ENCODE measurements at regions not wholly inside any gene's neighbourhood (a gene's known extent, or its start where the extent isn't known, plus 50 kb on each side); places are given as distances from the start of the nearest gene placed in this dataset.
"Not testable (repeated sequence)": the region's sequence is repeated elsewhere in the genome, so short reads cannot be mapped to it uniquely, and the experiment has no call there.

DNA sequence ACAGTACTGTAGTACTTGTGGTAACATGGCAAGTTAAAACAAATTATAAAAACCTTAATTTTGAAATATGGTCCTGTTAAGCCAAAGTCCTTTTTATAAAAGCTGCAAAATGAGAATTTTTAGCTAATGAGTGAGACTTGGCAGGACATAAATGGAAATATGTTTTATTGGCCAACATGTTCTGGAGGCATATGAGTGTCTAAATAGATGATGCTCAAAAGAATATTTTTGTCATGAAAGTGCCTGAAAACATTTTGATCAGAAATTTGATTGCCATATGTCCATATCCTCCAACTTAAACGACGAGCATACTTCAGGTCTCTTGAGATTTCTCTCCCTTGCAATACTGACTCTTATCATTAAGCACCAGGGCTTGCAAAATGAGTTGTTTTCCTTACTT lies 972.6 kb downstream of the TMTC2 start:
- DNase-seq: no peak

DNA sequence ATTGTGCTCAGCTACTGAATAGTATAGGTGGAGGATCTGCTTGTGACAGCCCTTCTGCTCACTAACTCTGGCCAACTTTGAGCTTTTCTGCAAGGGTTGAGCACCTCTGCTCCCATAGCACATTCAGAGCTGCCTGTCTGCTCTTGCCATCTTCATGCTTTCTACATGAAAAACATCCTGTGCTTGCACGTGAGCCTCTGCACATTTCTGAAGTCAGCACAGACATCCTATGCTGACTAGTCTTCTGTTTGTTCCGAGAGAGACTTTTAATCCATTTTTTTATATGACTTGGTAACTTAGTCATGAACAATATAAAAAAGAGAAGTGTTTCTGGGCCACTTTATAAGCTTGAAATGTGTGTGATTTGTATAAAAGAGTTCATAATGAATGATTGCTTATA lies 969.3 kb downstream of the TMTC2 start:
- DNase-seq: no peak

DNA sequence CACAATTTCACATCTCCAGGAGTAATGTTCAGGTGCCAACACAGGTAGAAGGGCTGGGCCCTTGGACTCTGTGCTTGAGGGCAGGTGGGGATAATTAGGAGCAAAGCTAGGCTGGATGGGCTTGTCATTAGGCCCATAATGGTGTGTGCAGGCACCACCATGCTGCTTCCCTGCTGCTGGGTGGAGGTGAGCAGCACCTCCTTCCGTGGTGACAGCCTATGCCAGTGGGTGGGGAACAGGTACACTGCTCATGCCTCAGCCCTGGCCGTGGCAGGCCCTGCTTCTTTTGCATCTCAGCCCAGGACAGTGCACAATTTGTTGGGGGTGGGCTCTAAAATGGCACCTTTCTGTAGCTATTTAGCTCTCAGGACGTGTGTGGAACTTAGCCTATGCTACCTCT lies 955.5 kb downstream of the TMTC2 start:
- no peak for DNase-seq

DNA sequence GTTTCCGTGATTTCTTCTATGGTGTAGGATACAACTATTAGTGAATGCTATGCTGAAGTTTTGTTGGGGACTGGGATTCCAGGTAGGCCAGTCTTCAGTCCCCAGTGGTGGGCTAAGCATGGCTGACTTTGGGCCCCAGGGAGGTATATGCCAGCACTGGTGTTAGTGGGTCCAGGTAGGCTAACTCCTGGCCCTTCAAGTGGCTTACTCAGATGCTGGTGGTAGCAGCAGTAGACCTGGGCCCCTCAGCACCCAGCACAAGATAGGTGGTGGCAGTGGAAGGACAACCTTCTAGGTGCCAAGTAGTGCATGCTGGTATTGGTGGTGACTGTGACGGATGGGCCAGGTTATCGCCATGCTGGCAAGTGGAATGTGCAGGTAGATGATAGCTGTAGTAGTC lies 955.1 kb downstream of the TMTC2 start:
- no peak for DNase-seq

DNA sequence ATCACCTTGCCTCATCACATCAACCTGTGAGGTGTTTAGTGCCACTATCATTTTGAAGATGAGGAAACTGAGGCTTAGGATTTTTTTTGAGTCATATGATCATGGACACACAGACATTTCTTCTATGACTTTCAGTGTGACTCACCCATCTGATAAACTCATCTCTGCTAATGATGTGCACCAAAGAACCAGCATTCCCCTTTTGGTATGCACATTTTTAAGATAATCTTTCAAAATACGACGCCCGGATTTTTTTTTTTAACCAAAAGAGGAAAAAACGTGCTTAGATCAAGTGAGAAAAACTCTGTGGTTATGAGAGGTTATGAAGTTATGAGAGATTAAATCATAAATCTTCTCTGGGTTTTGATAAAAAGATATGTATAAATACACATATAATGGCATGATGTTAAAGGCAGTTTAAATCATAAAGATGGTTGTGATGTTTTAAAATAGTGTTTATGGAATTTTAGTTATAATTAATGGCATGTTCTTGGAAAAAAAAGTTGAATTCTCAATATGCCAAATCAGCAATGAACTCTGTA lies 948.1 kb downstream of the TMTC2 start:
- no peak for DNase-seq

DNA sequence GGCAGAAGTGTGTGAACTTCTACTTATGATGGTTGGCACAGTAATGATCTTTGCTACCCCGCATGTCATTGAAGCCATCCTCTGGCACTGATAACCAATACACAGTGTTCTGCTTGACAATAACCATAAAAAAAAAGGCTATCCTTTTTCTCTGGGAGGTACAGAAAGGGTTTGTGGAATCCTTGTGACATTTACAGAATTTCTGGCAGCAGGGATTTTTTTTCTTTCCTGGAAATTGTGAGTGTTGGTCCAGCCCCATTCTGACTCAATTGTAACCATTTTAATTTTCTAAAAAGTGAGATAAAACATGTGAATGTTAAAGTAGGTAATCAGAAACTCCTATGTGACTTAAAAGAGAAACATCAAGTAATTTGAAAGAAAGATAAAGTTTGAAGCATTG lies 943.8 kb downstream of the TMTC2 start:
- DNase-seq: no peak

DNA sequence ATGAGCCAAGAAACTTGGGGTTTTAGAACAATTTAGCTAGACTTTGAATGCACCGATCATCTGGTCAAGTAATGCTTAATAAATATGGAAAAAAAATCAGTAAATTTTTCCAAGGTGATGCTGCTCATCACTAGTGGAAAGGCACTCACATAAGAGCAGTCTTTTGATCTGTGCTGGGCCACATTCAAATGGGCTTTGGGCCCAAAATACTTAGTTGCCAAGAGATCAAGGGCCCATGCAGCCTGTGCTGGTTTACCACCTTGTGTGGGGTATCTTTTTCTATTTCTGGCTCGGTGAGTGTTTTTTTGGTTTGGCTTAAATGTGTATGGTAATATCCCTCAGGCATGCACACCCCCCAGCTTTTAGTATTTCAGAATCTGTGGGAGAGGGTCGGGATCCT lies 943.2 kb downstream of the TMTC2 start:
- no peak for DNase-seq

DNA sequence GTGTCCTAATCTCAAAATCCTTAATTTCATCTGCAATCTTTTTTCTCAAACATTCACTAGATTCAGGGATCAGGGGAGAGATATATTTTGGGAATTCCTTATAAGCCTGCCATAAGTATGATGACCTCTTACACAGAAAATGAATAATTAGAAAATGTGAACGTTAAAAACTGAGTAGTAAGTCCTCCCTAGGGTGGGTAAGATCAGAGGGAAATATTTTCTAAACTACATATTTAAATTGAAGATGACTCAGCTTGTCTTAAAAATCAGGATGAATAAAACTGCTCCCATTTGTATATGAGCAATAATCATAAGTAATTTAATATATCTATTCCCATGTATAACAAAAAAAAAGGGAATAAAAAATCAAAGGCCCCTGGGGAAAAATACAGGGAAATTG lies 935.5 kb downstream of the TMTC2 start:
- no peak for DNase-seq

DNA sequence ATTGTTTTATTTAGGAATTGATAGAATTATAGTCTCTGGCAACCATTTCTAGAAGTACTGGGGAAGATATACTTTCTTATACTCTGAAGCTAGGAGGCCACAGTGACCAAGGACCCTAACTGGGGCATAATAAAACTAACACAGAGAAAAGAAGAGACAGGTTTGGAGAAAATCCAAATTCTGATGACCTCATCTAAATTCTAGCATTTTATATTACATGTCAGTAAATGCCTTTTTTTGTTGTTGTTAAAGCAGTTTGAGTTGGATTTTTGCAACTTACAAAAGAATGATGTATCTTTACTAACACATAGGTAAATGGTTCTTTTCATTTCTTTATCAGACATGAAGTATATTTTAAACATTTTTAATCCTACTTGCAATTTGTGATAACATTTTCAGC lies 933.3 kb downstream of the TMTC2 start:
- DNase-seq: no peak

DNA sequence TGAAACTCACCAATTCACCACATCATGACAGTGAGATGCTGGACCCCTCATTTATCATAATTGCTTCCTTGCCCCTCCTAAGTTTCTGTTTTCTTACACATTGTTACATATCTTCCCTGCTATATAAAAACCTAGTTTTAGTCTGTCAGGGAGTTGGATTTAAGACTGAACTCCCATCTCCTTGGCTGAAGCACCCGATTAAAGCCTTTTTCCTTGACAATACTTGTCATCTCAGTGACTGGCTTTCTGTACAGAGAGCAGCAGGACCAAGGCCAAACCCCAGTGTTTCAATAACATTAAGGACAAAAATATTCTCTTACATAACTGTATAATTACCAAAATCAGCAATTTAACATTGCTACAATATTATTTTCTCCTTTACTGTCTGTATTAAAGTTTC lies 928.4 kb downstream of the TMTC2 start:
- no peak for DNase-seq

DNA sequence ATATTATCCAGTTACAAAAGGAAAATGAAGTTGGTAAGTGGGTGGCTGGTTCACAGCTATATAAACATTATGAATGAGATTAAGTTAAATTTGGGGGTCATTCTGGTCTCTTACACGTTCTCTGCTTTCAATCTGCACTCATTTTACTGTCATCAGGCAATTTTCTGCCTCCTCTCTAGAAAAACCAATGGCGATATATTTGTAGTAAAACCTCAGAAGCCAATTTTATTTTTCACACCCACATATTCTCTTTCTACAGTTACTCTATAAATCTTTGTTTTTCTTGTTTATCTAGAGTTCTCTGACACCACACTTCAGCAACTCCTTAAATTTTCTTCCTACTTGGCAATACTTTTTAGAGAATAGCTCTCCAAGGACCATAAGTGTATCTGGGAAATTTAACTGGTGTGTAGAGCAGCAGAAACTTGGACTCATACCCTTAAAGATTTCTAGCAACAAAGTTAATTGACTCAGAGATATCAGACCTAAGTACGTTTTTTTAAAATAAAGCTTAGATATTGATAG lies 926.9 kb downstream of the TMTC2 start:
- no peak for DNase-seq

DNA sequence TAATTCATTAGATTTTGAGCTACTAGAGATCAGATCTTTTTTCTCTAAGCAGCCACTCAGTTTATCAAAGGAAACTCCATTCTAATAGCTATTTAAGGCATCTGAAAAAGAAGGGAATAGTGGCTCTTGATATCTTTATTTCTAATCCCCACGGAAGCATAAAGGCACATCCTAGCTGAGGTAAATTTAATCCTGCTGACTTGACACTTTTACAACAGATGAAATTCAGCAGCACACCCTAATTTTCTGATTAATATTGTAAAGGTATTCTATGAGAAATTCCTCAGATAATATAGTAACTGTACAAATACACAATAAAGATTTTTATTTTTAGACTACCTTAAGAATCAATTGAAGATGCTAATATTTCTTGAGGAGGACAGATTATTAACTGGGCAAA lies 916.4 kb downstream of the TMTC2 start:
- no peak for DNase-seq

DNA sequence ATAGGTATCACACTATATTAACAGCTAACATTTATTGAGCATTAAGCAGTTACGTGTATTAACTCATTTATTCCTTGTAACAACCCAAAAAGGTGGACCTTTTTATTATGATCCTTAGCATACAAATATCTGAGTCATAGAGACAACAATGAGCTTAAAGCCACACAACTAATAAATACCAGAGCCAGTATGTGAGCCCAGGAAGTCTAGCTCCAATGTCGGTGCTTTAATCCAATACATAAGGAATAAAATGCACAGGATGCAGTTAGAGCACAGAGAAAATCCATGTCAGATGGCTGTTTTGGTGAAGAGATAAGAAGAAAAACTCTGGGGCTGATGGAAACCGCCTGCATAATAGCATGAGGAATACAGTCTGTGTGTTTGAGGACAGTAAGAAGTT lies 888.6 kb downstream of the TMTC2 start:
- DNase-seq: no peak

DNA sequence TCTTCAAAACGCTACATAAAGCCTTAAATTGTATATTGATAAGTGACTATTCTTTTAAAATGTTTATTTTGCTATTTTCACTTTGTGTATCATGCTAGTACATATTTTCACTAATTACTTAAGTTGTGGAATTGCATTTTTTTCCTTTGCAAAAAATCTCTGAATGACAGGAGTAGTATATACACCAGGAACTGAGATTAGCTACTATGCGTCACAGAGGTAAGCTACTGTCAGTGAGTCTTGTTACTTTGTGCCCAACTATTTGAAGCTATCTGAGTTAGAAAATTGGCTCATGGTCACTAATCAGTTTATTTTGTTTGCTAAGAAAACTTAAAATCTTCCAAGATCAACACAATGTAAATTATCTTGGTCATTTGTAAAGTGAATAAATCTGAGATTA lies 887.4 kb downstream of the TMTC2 start:
- no peak for DNase-seq

DNA sequence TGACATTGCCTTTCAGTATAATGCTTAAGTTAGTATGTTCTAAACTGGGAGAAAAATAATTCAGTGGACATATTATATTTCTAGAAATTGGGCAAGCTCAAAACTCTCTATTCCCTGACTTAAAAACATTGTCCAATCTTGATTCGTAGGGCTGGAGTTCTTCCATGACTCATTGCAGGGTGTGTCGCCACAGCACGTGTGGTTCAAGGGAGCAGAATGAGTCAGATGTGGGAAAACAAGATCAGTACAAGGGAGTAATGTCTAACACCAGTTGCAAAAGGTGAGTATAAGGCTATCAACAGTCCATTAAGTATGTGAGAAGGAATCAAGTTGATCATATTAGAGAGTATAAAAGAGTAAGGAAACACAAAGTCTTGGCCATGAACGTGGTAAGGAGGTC lies 887.0 kb downstream of the TMTC2 start:
- DNase-seq: no peak

DNA sequence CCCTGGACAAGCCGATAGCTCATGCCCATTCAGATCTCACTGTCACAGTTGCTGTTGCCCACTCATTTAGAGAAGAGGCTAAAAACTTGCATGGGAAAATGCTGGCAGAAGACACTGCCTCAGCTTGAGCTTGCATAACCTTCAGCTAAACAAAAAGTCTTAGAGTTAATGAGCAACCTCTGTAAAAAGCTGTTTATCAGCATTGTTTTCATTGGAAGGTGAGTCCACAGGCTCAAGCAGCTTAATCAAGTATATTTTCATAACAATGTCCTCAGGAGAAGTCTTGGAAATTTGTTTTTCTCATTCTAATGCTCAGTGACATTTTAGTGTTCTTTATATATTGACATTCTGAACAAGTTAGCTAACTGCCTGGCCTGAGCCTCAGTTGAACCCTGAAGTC lies 872.9 kb downstream of the TMTC2 start:
- DNase-seq: no peak

DNA sequence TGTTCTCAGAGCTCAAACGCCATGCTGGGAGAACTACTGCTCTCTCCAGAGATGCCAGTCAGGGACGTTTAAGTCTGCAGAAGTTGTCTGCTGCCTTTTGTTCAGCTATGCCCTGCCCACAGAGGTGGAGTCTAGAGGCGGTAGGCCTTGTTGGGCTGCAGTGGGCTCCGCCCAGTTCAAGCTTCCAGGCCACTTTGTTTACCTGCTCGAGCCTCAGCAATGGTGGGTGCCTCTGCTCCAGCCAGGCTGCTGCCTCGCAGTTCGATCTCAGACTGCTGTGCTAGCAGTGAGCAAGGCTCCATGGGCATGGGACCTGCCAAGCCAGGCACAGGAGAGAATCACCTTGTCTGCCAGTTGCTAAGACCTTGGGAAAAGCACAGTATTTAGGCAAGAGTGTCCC lies 869.3 kb downstream of the TMTC2 start:
- DNase-seq: not testable (repeated sequence)

DNA sequence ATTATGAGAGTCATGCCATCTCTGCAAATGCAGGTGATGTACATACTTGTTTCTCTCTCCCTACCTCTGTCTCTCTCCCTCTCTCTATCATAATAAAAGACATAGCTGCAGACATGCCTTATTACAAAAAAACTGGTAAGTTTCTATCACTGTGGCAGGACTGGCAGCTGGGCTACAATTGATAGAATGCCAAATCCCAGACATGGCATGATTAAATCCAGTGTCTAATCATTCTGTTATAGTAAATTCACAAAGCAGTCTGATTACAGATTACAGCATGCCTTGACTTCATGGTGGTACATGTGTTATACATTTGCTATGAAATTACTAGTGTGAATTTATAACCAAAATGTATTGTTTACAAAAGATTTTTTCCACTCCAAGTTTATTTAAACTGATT lies 854.7 kb downstream of the TMTC2 start:
- DNase-seq: no peak

DNA sequence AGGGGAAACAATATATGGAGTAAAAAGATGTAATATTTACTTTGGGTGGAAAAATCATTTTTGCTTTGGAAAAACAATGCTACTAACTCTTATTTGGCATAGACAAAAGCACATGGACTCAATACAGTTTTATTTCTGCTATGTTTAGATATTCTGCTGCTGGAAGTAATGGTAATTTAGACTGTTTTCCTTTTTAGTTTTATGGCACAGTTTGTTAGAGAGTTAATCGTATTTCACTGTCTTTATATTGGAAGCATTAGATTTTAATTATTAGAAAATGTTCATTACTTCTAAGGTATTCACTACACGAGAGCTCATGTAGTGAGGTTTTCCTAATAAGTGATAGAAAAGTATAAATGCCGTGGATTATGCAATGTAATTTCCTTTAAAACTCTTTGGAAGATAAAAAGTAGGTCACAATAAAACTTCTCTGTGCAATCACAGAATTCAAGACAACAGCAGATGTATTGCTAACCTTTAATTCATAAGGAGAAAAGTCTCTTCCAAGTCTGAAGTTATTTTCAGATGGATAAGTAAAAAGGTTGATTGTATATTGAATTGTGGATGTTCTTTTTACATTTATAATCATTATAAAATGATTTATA lies 851.8 kb downstream of the TMTC2 start:
- no peak for DNase-seq

DNA sequence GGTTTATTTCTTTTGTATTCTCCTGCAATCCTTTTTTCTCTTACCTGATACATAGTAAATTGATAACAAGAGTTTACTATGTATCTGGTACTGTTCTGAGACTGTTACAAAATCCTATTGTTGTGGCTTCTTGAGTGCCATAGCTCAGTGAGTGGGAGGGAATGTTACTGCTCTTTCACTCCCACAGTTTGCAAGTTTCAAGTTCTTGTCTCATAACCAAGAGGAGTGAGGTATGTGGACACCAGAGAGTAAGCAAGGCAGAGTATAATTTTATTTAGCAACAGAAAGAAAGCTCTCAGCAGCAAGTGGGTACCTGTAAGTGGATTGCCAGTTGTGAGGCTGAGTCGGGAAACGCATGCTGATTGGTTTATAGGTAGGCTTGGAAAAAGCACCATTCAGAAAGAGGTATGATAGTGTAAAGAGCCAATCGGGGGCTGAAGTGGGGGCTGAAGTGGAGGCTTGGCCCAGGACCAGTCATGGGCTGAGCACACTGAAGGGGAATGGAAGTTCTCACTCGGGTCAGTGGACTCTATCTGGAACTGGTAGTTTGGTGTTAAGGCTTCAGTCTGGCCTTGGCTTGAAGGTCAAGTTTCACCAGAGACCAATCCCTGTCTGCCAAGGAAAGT lies 850.8 kb downstream of the TMTC2 start:
- no peak for DNase-seq

DNA sequence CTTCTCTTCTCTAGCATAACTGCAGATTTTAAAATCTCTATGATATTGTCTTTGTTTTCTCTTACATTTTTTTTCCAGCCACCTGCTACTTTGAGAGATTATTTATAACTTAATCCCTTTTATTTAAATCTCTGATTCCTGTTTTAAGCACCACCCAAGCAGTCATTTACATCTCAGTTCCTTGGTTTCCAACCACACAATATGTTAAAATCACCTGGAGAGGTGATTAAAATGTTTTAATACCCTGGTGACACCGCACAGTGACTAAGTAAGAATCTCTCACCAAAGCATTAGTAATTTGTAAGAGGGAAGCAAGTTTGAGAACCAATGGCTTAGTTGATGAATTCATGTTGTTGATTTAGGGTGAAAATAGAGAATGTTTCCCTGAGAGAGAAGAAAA lies 849.8 kb downstream of the TMTC2 start:
- DNase-seq: no peak

DNA sequence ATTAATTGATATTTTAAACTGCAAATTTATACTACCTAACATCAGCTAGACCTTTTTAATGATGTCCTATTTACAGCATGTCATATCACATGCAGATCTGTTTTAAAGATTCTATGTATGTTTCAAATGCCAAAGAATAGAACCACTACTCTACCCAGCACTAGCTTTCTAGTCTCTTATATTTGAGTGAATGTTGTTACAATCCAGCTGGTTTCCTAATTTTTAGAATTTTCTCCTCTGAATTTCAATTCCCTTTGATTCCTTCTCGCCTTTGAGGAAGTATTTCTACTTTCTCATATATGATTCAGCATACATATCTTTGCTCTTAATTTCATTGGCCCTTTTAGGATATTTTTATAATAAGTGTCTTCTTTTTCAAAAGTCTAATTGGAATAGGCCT lies 841.9 kb downstream of the TMTC2 start:
- no peak for DNase-seq

DNA sequence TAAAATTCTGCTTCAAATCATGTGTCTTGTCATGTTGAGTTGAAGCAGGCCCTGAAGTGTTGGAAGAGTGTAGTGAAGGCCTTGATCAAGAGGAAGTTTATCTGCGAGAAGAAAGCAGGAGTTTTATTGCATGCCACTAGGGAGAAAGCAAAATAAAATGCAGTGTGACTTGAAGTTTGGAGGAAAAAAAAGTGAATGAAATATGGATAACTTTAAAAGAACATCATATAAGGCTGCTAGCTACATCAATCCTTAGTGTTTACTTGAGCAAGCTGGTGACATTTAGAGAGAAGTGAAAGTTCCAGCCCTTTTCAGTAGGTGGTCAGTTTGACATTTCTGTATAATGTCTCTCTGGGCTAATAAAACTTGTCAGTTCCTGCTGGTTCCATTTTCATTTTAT lies 841.1 kb downstream of the TMTC2 start:
- no peak for DNase-seq

DNA sequence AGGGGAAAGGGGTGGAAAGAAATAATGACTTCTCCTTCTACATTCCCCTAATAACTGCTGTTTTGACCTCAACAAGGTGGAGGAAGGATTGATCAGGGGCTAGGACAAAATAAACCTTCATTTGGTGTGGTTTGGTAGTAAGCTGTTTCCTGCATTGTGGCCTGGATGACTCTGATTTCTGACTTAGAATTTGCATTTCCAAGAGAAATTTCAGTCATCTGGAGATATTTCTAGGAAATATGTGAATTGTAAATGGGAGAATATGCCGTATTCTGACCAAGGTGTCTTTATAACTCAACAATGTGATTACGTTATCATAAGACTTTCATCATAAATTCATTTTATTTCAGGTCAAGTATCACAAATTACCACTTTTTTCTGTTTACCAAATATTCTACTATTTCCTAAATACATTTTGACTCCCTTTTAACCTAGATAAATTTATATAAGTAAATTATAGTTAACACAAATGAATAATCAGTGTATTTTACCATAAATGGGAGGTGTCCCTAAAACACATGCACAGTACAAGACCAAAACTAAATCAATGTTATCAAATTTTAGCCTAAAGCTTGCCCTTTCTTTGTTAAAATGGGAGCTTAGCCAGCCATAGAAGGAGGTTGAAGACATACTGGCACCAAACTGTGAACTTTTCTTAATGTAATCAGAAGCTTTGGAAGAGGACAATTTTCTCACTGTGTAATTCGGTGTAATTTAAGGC lies 828.8 kb downstream of the TMTC2 start:
- DNase-seq: no peak
